Activated CD4-positive, alpha-beta T cell treated with anti-CD3 and anti-CD28 coated beads, Interleukin-2, amount 50 U/mL, for 4 hours (primary cell): ENCODE measurements at regions not wholly inside any gene's neighbourhood (a gene's known extent, or its start where the extent isn't known, plus 50 kb on each side); places are given as distances from the start of the nearest gene placed in this dataset.
"Not testable (repeated sequence)": the region's sequence is repeated elsewhere in the genome, so short reads cannot be mapped to it uniquely, and the experiment has no call there.

Source experiments
- DNase-seq, 2 experiments: peaks; one replicate each; pipeline ENCODE4 v3.0.0-alpha.2; 2020

- DNase-seq, result no peak
Observed at GRCh38 chr13:22880741-22881720, 299.7 kb upstream of the SGCG start.

- not testable (repeated sequence) for DNase-seq
Observed at GRCh38 chr13:22881721-22882608, 298.8 kb upstream of the SGCG start.

- no peak for DNase-seq
Observed at GRCh38 chr13:22883262-22883840, 297.4 kb upstream of the SGCG start.

- DNase-seq, result no peak
Observed at GRCh38 chr13:22883956-22884355, 296.8 kb upstream of the SGCG start.

GRCh38 chr13:22886061-22886460 lies 294.7 kb upstream of the SGCG start:
- DNase-seq, result not testable (repeated sequence)

- DNase-seq, result not testable (repeated sequence)
Observed at GRCh38 chr13:22889376-22889775, 291.4 kb upstream of the SGCG start.

GRCh38 chr13:22893204-22893603 lies 287.6 kb upstream of the SGCG start:
- DNase-seq, result no peak

- DNase-seq, result no peak
Observed at GRCh38 chr13:22893777-22894176, 287.0 kb upstream of the SGCG start.

GRCh38 chr13:22897571-22898314 lies 283.0 kb upstream of the SGCG start:
- DNase-seq, result no peak

GRCh38 chr13:22900416-22900951 lies 280.3 kb upstream of the SGCG start:
- not testable (repeated sequence) for DNase-seq

GRCh38 chr13:22903301-22903700 lies 277.5 kb upstream of the SGCG start:
- DNase-seq, result no peak

- DNase-seq, result no peak
Observed at GRCh38 chr13:22903925-22904324, 276.9 kb upstream of the SGCG start.

GRCh38 chr13:22915442-22916082 lies 265.2 kb upstream of the SGCG start:
- DNase-seq, result no peak

- not testable (repeated sequence) for DNase-seq
Observed at GRCh38 chr13:22916276-22916675, 264.5 kb upstream of the SGCG start.

- no peak for DNase-seq
Observed at GRCh38 chr13:22925881-22926747, 254.7 kb upstream of the SGCG start.

GRCh38 chr13:22926748-22927400 lies 253.9 kb upstream of the SGCG start:
- DNase-seq, result no peak

GRCh38 chr13:22927845-22928244 lies 252.9 kb upstream of the SGCG start:
- DNase-seq, result not testable (repeated sequence)

- DNase-seq, result no peak
Observed at GRCh38 chr13:22929381-22930126, 251.2 kb upstream of the SGCG start.

GRCh38 chr13:22931576-22931975 lies 249.2 kb upstream of the SGCG start:
- DNase-seq, result no peak
